ENCODE measurements at regions not wholly inside any gene's neighbourhood (a gene's known extent, or its start where the extent isn't known, plus 50 kb on each side); places are given as distances from the start of the nearest gene placed in this dataset.

DNA sequence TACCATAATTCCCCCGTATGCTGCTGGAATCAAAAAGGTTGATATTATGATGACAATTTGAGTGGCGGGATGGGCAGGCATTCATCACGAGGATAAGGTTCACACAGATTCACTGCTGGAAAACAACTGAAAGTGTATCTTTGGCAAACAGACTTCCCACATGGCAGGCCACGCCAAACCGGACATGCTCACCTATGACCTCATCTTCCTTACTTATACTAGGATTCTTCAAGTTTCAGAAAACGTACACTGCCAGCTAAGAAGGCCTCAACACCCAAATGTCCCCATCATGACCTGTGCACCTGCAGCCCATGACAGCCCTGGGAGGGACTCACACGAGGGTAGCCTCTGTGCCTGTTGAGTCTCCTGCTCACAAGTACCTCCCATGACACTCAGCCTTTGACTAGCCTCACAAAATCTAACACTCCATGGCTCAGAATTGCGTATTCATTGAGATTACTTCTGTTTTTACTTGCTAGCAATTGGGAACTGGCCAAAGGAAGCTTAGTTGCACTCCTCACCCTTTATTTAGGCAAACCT lies 259.0 kb upstream of the GHITM start:
- DNase-seq (ENCODE audit: low read depth) = no peak

DNA sequence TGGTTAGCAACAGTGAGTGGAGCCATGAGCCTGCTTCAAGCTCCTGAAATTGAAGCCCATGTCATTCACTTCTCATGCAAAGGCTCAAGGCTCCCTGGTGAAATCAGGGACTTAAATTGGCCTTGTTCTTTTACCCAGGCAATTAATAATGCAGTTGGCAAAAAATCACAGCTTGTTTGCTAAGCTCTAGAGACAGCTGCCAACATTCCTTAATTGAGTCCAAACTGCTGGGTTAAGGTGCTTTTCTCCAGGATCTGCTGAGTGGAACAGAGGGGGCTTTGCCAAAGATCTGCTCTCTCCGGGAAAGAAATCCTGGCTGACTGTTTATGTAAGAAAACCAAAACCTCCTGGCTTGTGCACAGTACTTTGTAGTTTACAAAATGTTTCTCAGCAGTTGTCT lies 257.6 kb upstream of the GHITM start:
- no peak for DNase-seq (ENCODE audit: low read depth)

DNA sequence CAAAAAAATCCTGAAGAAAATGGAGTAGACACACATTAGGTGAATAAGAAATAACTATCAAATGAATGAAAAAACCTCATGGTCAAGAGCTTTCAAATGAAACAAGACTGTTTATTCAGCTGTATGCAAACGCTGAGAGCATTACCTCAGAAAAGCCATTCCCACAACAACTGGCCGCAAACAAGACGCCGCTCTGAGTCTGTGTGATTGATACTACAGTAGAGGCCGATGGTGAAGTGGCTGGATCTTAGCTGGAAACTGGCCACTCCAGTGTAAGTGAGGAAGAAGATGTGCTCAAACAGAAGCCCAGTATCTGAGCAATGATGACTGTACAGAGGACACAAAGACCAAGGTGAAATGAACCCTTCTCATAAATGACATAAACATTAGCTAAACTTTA lies 252.4 kb upstream of the GHITM start:
- no peak for DNase-seq (ENCODE audit: low read depth)

DNA sequence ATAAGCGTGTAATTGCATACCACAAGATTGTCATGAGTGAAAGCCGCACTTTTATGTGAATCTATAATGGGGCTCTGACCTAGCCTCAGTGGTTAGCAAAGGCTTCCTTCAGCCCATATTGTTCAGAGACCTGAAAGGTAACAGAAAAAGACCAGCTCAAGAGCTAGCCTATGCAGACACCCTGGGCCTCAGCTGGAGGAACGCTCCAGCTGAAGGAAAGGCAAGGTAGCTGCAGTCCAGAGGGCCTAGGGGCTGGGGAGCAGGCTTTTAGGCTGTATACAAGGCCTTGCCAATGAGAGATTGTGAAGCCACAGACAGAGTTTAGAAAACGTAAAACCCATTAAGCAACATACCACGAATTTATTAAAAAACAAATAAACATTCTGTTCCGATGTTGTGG lies 246.6 kb upstream of the GHITM start:
- no peak for DNase-seq (ENCODE audit: low read depth)

DNA sequence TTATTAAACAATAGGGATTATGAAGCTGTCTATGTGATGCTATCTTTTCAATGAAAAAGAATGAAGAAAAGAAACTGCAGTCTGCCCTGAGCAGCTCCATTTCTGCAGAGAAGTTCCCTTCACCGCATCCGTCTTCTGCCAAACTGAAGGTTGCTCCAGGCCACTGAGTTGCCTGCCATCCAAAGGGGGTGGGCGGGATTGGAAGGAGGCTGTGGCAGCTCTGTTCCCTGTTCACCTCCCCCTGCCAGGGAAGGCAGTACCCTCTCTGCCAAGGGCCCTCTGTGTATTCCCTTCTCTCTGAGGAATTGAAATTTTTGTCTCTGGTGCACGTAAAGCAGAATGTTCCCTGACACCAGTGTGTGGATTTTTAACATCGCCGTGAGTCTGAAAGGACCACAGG lies 243.1 kb upstream of the GHITM start:
- DNase-seq (ENCODE audit: low read depth) = no peak

DNA sequence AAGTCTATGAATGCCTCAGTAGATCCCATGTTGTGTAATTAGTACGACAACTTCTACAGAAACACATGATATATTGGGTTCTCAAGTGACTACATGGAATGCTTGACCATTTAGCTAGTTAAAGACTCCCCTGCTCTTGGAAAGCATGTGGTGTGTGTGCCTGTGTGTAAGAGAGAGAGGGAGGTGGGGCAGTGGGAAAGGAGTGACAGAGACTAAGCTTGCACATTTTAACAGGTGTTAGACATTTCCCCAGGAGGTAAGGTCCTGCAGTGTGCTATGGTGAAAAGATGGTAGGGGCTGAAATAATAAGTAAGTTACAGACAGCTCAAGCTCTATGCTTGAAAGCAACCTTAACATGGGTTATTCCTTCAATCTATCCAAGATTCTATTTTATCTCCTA lies 241.7 kb upstream of the GHITM start:
- DNase-seq (ENCODE audit: low read depth) = no peak

DNA sequence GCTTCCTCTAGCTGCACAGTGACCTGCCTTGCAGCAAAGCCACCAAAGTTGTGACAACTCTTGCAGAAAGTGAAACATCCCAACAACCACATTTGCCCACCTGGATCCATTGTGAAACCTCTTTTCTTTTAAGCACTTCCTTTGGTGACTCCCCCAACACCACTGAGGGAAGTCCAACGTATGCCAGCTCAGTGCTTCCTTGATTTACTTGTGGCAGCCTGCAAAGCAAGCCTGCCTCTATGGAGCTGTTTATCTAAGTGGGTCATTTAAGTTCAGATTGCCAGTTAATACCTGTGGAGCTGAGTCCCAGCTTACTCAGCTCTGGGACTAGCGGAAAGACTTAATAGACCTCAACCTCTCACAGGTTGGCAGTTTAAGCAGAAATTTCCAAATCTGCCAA lies 230.8 kb upstream of the GHITM start:
- no peak for DNase-seq (ENCODE audit: low read depth)

DNA sequence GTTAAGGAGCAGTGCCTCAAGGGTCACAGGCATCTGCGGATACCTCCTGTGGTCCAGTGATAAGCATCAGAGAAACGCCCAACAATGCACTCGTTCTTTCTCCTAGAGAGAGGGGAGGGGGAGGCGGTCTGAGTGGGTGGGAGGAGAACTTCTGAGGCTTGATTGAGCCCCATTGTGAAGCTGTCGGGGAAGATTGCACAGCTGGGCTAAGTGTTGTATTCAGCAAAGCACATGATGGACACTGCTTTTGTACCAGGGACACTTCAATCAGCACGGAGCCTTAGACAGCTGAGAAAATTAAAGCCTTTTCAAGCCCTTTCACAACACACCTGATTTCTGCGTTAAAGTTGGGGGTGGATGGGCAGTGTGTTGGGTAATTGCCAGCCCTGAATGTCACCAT lies 230.3 kb upstream of the GHITM start:
- DNase-seq (ENCODE audit: low read depth) = no peak

DNA sequence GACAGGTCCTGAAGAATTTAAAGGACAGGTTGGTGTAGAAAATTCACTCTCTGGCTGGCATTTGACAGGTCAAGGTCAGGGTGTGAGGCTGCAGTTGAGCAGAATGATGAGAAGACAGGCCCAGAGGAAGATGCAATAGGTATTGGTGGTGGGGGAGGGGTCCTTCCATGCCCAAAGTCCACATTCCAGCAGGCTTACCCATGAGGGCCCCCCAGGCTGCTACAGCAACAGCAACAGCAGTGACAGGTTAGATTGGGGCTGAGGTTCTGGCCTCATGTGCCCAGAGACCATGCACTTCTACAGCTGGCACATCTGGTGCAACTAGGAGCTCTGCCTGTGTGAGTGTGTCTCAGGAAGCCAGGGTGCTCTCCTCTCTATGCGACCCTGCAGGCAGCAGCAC lies 223.5 kb upstream of the GHITM start:
- DNase-seq (ENCODE audit: low read depth) = no peak

DNA sequence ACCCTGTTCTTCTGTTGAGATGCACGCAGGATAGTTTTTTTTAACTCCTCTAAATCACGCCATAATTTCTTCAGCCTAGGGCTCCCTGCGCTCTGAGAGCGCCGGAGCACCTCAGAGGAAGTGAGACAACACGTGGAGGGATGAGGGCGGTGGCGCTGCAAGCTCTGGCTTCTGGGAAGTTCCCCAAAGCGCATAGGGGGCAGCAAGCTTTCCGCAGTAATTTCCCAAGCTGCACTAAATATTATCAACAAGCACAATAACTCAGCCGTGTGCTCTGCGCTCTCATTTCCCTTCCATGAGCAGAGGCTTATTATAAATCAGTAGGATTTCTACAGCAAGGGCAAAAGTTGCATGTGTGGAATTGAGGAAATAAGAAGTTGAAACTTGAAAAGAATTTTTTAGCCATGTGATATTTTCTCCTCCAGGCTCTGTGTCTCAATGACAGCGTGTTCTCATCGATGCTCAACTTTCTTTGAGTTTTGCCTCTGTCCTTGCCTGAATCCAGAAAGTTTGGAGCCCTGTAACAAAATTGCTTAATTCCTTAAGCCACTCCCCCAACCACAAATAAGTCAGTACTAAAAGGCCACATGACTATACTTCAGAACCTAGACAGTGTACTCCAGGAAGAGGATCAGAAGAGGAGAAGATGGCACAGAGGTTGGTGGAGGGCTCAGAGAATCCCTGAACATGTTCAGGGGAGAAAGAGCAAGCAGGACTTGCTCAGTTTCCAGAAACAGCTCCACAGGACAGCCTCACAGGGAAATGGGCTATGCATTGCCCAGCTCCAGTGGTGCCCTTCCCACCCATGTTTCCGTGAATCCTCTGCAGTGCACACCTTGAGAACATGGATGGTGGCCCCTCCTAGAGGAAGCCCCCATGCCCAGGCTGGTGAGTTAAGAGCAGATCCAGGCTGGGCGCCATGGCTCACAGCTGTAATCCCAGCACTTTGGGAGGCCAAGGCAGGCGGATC lies 221.5 kb upstream of the GHITM start:
- DNase-seq (ENCODE audit: low read depth) = no peak

DNA sequence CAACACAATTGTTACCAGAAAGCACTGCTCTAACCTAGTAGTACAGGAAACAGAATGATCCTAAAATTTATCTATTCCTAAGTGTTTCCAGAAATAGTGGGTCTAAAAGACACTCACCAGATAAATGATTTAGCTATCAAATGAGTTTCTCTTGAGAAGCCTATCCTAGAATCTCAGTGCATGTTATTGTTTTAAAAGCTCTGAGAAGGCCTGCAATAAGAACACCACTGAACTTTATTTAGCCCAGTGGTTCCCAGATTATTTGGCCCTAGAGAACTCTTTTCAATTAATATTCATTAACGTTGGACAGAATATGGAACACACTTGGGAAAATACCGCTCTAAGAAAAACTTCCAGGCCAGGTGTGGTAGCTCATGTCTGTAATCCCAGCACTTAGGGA lies 220.1 kb upstream of the GHITM start:
- DNase-seq (ENCODE audit: low read depth) = no peak

DNA sequence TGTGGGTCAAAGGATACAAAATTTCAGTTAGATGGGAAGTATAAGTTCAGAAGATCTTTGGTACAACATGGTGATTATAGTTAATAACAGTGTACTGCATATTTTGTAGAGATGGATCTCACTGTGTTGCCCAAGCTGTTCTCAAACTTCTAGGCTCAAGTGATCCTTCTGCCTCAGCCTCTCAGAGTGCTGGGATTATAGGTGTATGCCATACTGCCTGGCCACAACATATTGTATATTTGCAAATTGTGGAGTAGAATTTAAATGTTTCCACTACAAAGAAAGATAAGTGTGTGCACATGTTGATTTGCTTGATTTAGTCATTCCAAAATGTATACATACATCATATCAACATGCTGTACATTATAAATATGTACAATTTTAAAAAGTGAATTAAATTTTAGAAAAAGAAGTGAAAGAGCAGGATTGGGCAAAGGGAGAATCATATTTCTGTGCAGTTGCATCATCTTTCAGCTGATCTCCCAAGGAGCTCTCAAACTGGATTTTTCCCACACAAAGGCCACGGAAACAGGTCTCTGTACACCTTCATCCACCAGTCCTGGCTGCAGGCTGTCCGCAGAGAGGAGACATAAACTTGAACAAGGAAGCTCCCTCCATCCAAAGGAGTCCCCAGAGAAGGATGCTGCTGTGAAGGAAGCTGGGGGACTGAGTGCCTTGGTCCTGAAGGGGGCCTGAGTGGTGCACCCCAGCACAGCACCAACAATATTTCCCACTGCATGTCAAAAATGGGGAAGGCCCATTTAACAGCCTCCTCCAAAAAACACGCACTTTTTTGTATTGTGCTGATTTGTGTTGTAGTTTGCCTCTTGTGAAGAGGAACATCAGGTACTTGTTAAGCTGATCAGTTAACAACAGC lies 217.1 kb upstream of the GHITM start:
- no peak for DNase-seq (ENCODE audit: low read depth)

DNA sequence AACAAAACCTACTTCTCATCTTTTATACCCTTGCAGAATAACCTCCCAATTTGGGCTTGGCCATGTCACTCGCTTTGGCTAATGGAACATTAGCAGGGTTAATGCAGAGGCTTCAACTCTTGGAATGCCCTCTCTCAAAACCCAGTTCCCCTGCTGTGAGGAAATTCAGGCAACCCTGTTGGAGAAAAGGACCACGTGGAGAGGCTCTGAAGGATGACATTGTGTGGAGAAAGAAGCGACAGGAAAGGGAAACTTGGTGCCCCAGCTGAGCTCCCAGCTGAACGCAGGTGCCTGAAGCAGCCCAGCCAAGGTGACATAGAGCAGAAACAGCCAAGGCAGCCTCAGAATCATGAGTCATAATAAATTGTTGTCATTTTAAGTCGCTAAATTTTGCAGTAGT lies 214.2 kb upstream of the GHITM start:
- no peak for DNase-seq (ENCODE audit: low read depth)

DNA sequence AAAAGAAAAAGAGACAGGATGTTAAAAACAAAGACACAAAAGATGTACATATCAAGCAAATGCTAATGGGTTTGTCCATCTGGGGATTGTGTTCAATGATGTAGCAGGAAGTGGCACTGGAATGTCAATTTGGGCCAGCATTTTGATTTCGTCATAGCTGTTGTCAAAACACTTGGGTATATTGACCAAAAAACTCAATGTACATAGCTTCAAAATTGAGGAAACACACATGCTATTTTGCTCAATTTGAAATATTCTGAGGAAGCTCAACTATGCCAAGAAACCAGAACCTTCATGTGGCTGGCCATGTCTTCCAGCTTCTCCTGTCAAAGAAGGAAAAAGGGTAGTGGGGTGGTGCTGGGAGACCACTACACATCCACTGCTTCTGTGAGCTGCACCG lies 212.7 kb upstream of the GHITM start:
- no peak for DNase-seq (ENCODE audit: low read depth)

DNA sequence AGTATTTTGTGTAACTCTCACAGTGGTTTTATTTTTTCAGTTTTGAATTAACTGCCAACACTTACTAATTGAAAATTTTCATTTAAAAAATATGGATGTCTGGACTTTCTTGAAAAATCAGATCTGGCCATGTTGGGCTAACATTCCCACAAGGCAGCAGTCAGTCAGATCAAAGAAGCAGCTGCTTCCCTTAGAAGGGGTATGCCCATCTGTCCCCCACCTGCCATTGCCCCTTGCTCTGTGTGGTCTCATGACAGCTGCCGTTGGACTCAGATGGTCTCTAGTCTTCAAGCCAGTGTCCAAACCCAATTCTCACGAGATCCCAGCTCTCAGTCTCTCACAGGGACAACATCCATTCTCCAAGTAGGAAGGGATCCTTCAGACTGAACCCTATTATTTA lies 212.1 kb upstream of the GHITM start:
- no peak for DNase-seq (ENCODE audit: low read depth)

DNA sequence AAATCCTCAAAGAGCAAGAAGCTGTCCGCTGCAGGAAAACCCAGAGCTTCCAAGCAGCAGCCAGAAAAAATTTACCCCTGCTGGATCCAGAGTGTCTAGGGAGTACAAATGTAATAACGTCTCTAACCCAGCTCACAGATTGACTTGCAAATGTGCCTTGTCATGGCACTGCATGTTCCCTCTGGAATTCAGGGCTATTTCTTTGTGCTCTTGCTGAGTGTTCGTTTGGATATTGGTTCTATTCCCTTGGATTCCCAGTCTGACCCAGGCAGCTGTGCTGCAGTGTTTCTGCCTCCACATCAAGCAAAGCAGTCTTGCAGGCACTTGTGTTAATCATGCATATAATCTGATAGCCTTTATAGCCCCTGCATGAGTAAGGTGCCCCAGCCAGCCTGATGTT lies 209.9 kb upstream of the GHITM start:
- DNase-seq (ENCODE audit: low read depth) = no peak

DNA sequence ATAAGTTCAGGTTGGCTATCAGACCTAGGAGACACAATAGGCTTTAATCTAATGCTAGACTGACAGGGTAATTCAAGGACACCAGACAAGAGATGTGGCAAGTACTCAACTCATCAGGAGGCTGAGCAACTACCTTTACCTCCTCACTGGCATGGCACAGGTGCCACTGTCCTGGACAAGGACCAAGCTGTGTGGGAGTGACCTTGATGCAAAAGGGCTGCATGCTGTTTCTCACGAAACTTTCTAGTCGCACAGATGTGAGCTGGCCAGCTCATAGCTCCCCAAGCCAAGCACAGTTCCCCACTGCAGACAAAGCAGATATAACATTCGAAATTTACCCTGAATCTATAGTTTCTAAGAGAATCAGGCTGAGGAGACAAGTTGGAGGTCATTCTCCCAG lies 207.6 kb upstream of the GHITM start:
- DNase-seq (ENCODE audit: low read depth) = no peak

DNA sequence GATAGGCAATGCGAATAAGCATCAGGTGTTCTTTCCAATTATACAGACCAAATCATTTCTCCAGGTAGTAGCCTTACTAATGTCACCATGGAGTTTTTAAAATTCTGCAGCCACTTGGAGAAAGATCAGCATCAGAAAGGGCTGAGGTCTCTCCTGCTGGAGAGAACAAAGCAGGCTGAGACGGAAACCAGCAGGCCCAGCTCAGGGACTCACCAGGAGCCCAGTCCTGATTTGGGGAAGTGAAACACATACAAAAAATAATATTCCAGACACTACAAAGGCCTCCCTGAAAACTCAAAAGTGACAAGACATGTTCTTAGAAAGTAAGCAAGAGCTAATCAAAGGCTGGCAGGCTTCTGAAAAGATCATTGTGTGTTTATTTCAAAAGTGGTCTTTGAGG lies 207.1 kb upstream of the GHITM start:
- DNase-seq (ENCODE audit: low read depth) = no peak

DNA sequence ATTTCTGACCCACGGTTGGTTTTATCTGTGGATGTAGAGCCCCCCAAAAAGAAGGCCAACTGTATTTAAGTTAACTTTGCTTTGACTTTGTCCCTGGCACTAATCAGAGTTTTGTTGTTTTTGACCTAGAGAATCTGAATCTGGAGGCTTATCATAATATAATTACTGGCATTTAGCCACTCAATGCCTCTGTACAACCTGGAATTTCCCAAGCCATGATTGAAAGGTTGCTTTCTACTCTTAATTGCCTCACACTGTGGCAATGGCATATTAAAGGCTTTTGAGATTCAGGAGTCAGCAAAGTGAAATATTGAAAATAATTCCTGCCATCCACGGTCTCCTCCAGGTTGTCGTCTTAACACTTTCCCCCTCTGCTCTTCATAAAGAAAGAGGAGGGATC lies 205.2 kb upstream of the GHITM start:
- no peak for DNase-seq (ENCODE audit: low read depth)

DNA sequence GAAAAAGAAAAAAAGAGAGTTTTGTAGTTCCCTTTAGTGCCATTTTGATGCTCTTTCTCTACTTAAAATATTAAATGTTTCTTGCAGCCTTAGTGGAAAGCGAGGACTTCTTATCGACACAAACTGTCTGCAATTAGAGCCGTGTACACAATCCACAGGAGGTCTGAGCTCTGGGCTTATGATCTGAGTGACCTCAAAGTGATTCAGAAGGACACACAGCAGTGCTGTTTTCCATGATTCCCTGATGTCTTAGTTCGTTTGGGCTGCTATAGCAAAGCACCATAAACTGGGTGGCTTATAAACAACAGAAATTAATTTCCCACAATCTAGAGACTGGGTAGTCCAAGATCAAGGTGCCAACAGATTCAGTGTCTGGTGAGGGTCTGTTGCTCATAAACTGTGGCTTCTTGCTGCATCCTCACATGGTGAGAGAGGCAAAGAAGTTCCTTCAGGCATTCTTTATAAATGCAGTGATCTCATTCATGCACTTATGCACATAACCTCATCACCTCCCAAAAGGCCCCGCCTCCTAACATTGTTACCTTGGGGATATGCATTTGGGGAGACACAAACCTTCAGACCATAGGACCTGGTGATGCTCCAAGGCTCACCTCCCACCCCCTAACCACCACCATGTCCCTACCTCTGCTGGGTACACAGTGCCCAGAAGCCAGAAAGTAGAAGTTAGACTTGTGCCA lies 204.5 kb upstream of the GHITM start:
- DNase-seq (ENCODE audit: low read depth) = no peak

DNA sequence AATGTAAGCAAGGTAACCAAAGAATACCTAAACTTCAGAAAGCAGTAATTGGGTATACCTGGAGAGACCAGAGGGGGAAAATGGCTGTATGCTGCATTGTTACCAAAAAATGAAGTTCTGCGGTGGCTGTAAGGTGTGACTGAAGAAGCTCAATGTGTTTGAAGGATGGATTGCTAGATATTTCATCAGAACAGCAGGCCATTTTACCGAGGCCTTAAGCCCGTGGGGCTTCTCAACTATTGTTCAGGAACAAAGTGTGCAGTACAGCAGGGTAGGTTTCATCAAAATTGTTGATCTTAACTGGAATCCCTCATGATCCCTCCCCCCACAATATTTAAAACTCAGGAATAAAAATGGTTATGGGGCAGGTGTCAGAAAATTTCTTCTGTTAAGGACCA lies 204.0 kb upstream of the GHITM start:
- DNase-seq (ENCODE audit: low read depth) = no peak

DNA sequence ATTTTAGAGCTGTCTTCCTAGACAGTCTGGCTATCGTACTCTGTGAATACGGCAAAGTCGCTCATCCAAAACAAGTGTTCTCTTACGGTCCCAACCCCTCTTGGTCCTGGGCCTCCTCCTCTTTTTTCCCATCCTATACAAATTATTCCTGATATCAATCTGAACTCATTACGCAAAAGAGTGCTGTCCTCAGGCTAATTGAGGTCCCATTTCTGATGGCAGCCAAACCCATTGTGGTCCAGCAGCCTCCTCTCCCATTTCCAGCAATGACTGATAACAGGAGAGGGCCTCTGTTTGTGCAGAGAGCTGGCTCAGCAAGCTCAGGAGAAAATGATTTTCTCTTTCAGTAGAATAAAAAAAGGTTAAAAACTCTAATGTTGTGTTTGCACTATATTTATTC lies 203.4 kb upstream of the GHITM start:
- no peak for DNase-seq (ENCODE audit: low read depth)
